ENCODE measurements at regions not wholly inside any gene's neighbourhood (a gene's known extent, or its start where the extent isn't known, plus 50 kb on each side); places are given as distances from the start of the nearest gene placed in this dataset.

DNA sequence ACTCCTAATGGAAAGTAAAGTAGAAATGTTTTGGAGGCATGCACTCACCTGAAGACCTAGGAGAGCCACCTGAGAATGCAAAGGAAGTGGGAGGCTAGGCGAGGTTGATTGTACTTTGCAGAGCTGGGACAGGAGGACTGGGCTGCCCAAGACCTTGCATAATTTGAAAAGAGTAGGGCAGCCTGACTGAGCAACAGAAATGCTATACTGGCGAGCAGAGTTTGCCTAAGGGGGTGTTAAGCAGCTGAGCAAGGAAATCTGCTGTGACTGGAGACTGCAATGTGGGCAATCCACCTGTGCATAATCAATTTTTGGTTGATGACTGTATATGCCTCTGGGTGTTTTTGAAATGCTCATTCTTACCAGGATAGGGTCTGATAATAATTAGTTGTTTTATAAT is 834.1 kb downstream of the TRHDE start:
- TF ChIP-seq CTCF (IDR thresholded peaks at IDR 0.05; ENCODE audit: extremely low read depth, low read depth, low read length): no peak
- Histone ChIP-seq H3K79me2 (ENCODE audit: insufficient read depth, low read length) (no peaks in the 10 kb centered on the region), H3K4me2 (ENCODE audit: insufficient read depth, low read length) (no peak overlapping the region), H3K4me1 (ENCODE audit: insufficient read depth, low read length) (no peaks in the 10 kb centered on the region), H2AFZ (ENCODE audit: low read length) (no peak overlapping the region), H4K20me1 (ENCODE audit: insufficient read depth, low read length) (no peaks in the 10 kb centered on the region), H3K27ac (ENCODE audit: low read depth, low read length) (no peak overlapping the region), H3K36me3 (ENCODE audit: insufficient read depth, low read length) (no peaks in the 10 kb centered on the region), H3K27me3 (ENCODE audit: insufficient read depth, low read length) (no peaks in the 10 kb centered on the region), H3K9me3 (ENCODE audit: low read depth, low read length) (no peaks in the 10 kb centered on the region), H3K4me3 (ENCODE audit: insufficient read depth, low read length) (no peak overlapping the region)
- no peak for DNase-seq (ENCODE audit: insufficient read length, low spot score, missing footprints)

DNA sequence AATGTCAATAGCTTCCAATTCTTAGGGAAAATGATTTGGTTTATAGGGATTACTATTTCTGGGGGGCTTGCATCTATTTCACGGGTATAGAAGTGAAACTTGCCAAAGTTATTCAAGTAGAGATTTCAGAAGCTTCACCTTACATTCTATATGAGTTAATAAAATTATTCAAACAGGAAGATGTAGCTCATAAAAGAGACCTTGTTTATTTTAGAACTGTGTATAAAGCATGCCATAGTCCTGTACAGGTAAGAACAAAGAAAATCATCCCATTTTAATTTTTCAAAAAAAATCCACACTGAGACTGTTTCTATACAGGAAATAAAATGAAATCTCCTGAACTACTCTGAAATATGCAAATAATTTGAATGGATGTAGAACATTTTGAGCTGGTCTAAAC is 834.7 kb downstream of the TRHDE start:
- no peak for TF ChIP-seq CTCF (IDR thresholded peaks at IDR 0.05; ENCODE audit: extremely low read depth, low read depth, low read length)
- no peaks in the 10 kb centered on the region for H3K4me1 ChIP-seq (ENCODE audit: insufficient read depth, low read length)
- H3K27ac ChIP-seq (ENCODE audit: low read depth, low read length): no peak overlapping the region
- H2AFZ ChIP-seq (ENCODE audit: low read length): no peak overlapping the region
- no peaks in the 10 kb centered on the region for H3K36me3 ChIP-seq (ENCODE audit: insufficient read depth, low read length)
- H3K79me2 ChIP-seq (ENCODE audit: insufficient read depth, low read length): no peaks in the 10 kb centered on the region
- no peaks in the 10 kb centered on the region for H3K27me3 ChIP-seq (ENCODE audit: insufficient read depth, low read length)
- H3K9me3 ChIP-seq (ENCODE audit: low read depth, low read length): no peaks in the 10 kb centered on the region
- H3K4me2 ChIP-seq (ENCODE audit: insufficient read depth, low read length): no peak overlapping the region
- no peaks in the 10 kb centered on the region for H4K20me1 ChIP-seq (ENCODE audit: insufficient read depth, low read length)
- DNase-seq (ENCODE audit: insufficient read length, low spot score, missing footprints): no peak
- no peak overlapping the region for H3K4me3 ChIP-seq (ENCODE audit: insufficient read depth, low read length)

- DNase-seq (ENCODE audit: insufficient read length, low spot score, missing footprints): no peak
- H2AFZ ChIP-seq (ENCODE audit: low read length): no peak overlapping the region
- no peaks in the 10 kb centered on the region for H3K36me3 ChIP-seq (ENCODE audit: insufficient read depth, low read length)
- no peak overlapping the region for H3K4me2 ChIP-seq (ENCODE audit: insufficient read depth, low read length)
- H3K4me3 ChIP-seq (ENCODE audit: insufficient read depth, low read length): no peak overlapping the region
- H4K20me1 ChIP-seq (ENCODE audit: insufficient read depth, low read length): no peaks in the 10 kb centered on the region
- no peaks in the 10 kb centered on the region for H3K79me2 ChIP-seq (ENCODE audit: insufficient read depth, low read length)
- H3K27me3 ChIP-seq (ENCODE audit: insufficient read depth, low read length): no peaks in the 10 kb centered on the region
- no peak overlapping the region for H3K27ac ChIP-seq (ENCODE audit: low read depth, low read length)
- no peaks in the 10 kb centered on the region for H3K4me1 ChIP-seq (ENCODE audit: insufficient read depth, low read length)
- TF ChIP-seq CTCF (IDR thresholded peaks at IDR 0.05; ENCODE audit: extremely low read depth, low read depth, low read length): no peak
- no peaks in the 10 kb centered on the region for H3K9me3 ChIP-seq (ENCODE audit: low read depth, low read length)
Observed at GRCh38 chr12:73110816-73111215, 838.6 kb downstream of the TRHDE start.

- TF ChIP-seq CTCF (IDR thresholded peaks at IDR 0.05; ENCODE audit: extremely low read depth, low read depth, low read length): no peak
- Histone ChIP-seq H3K4me1 (ENCODE audit: insufficient read depth, low read length) (no peaks in the 10 kb centered on the region), H3K27me3 (ENCODE audit: insufficient read depth, low read length) (no peaks in the 10 kb centered on the region), H3K36me3 (ENCODE audit: insufficient read depth, low read length) (no peaks in the 10 kb centered on the region), H3K9me3 (ENCODE audit: low read depth, low read length) (no peaks in the 10 kb centered on the region), H3K27ac (ENCODE audit: low read depth, low read length) (no peak overlapping the region), H3K4me3 (ENCODE audit: insufficient read depth, low read length) (no peak overlapping the region), H3K79me2 (ENCODE audit: insufficient read depth, low read length) (no peaks in the 10 kb centered on the region), H3K4me2 (ENCODE audit: insufficient read depth, low read length) (no peak overlapping the region), H2AFZ (ENCODE audit: low read length) (no peak overlapping the region), H4K20me1 (ENCODE audit: insufficient read depth, low read length) (no peaks in the 10 kb centered on the region)
- no peak for DNase-seq (ENCODE audit: insufficient read length, low spot score, missing footprints)
Observed at GRCh38 chr12:73112035-73112816, 840.1 kb downstream of the TRHDE start.

All from osteoblast (primary cell).